Activated T-cell treated with anti-CD3 and anti-CD28 coated beads, Interleukin-2, amount 50 U/mL, for 72 hours (primary cell): ENCODE measurements at regions not wholly inside any gene's neighbourhood (a gene's known extent, or its start where the extent isn't known, plus 50 kb on each side); places are given as distances from the start of the nearest gene placed in this dataset.
"Not testable (repeated sequence)": the region's sequence is repeated elsewhere in the genome, so short reads cannot be mapped to it uniquely, and the experiment has no call there.

Experiments
- ATAC-seq, 2 donors: fragments of 150-1000 bp; cut with Tn5 transposase; replicated peaks in 1 of 2; 2 replicates each; pipeline ENCODE4 v1.10.0; 2021; ENCODE audit warnings: moderate library complexity in 2 of 2, mild to moderate bottlenecking in 1 of 2
- DNase-seq, 2 donors: peaks; one replicate each; pipeline ENCODE4 v3.0.0; 2021 to 2022; ENCODE audit warnings: mixed read lengths in 1 of 2
- H3K27ac Mint-ChIP-seq: one replicate; pipeline ENCODE4 v1.8.0; 2022; ENCODE audit warnings: mild to moderate bottlenecking, moderate library complexity, mixed read lengths
- H3K27me3 Mint-ChIP-seq: one replicate; pipeline ENCODE4 v1.8.0; 2022; ENCODE audit warnings: low read depth, mixed read lengths
- H3K36me3 Mint-ChIP-seq, 2 donors: one replicate each; pipeline ENCODE4 v1.8.0; 2022; ENCODE audit warnings: mixed read lengths in 2 of 2, mild to moderate bottlenecking in 1 of 2; ENCODE audit not compliant: insufficient read depth in 2 of 2
- H3K4me1 Mint-ChIP-seq: one replicate; pipeline ENCODE4 v1.8.0; 2022; ENCODE audit warnings: low read depth, mixed read lengths
- H3K4me3 Mint-ChIP-seq, 2 donors: one replicate each; pipeline ENCODE4 v1.8.0; 2022; ENCODE audit warnings: mild to moderate bottlenecking in 2 of 2, mixed read lengths in 2 of 2, moderate library complexity in 2 of 2
- H3K9me3 Mint-ChIP-seq, 2 donors: one replicate each; pipeline ENCODE4 v1.8.0; 2022; ENCODE audit warnings: mixed read lengths in 2 of 2

- not testable (repeated sequence) for H3K27me3 Mint-ChIP-seq, H3K36me3 Mint-ChIP-seq, H3K27ac Mint-ChIP-seq, ATAC-seq, H3K4me3 Mint-ChIP-seq, H3K4me1 Mint-ChIP-seq, H3K9me3 Mint-ChIP-seq, DNase-seq
Observed at GRCh38 chr10:26919156-26919860, 58.5 kb upstream of the ABI1 start.

- ATAC-seq (no peak), DNase-seq (no peak)
- no peak overlapping the region for H3K27ac Mint-ChIP-seq
- H3K4me3 Mint-ChIP-seq: no peak overlapping the region
- no peaks in the 10 kb centered on the region for H3K9me3 Mint-ChIP-seq
- H3K27me3 Mint-ChIP-seq: no peaks in the 10 kb centered on the region
- no peaks in the 10 kb centered on the region for H3K36me3 Mint-ChIP-seq
- no peaks in the 10 kb centered on the region for H3K4me1 Mint-ChIP-seq
Observed at GRCh38 chr10:26914898-26915297, 54.1 kb upstream of the ABI1 start.

DNA sequence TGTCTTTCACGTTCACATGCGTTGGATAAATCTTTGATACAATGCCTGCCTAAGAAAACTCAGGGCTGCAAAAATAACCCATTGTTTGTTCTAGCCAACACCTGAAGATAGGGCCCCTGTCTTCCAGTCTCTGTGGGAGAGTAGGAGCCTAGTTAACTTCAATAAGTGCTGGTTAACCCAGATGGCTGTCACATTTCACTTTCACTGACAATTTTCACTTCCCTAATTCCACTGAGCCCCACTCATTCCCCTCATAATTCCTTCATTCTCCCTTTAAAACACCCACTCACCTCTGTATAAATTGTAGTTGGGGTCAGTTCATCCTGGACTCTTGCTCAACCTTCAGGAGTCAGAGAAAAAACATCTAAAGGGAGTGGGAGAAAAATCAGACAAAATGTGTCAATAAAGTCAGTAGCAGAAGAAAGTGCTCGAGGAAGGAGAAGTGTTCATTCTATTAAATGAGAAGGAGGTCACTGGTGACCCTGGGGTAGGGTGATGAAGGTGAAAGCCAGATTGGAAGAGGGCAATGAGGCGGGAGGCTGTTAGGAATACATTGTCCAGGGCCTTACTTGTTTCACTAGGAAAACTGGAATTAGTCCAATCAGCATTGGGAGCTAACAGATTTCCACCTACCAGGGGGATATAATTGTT lies 51.2 kb upstream of the ABI1 start:
- no peak overlapping the region for H3K4me3 Mint-ChIP-seq
- DNase-seq: no peak
- no peaks in the 10 kb centered on the region for H3K27me3 Mint-ChIP-seq

More for the DNA sequence above, 51.2 kb upstream of the ABI1 start:
- Mint-ChIP-seq H3K27ac (no peak overlapping the region), H3K36me3 (no peaks in the 10 kb centered on the region), H3K9me3 (no peaks in the 10 kb centered on the region), H3K4me1 (no peaks in the 10 kb centered on the region)
- ATAC-seq: no peak
